Fibroblast of the aortic adventitia (primary cell): ENCODE measurements at regions not wholly inside any gene's neighbourhood (a gene's known extent, or its start where the extent isn't known, plus 50 kb on each side); places are given as distances from the start of the nearest gene placed in this dataset.

Experiments used
- DNase-seq: peaks from one replicate; pipeline ENCODE4 v3.0.0-alpha.2; 2010; ENCODE audit warnings: low read depth
- H3K4me3 ChIP-seq: 2 replicates; pipeline ENCODE4 v1.5.1; 2011; ENCODE audit warnings: low read depth, mild to moderate bottlenecking, control low read depth, low read length, moderate library complexity
- CTCF ChIP-seq: IDR thresholded peaks from 2 replicates; pipeline ENCODE4 v1.5.1; 2011; ENCODE audit warnings: mild to moderate bottlenecking, low read length, control low read depth, inconsistent platforms; ENCODE audit not compliant: insufficient read depth

GRCh38 chr6:151680846-151681432 lies 126.5 kb upstream of the ESR1 start:
- peak; percentile 6 for DNase-seq
- no peak for TF ChIP-seq CTCF

GRCh38 chr6:151681433-151682059 lies 125.9 kb upstream of the ESR1 start:
- no peak for TF ChIP-seq CTCF
- peak; percentile 63 for DNase-seq
- H3K4me3 ChIP-seq: no peak overlapping the region

More at GRCh38 chr6:151680846-151681432, 126.5 kb upstream of the ESR1 start:
- H3K4me3 ChIP-seq: no peak overlapping the region

GRCh38 chr6:151682251-151682650 lies 125.2 kb upstream of the ESR1 start:
- H3K4me3 ChIP-seq: no peak overlapping the region
- no peak for DNase-seq
- no peak for TF ChIP-seq CTCF

- no peak overlapping the region for H3K4me3 ChIP-seq
- TF ChIP-seq CTCF: no peak
- no peak for DNase-seq
Measured at GRCh38 chr6:151682922-151683321, 124.6 kb upstream of the ESR1 start.

GRCh38 chr6:151683381-151683780 lies 124.1 kb upstream of the ESR1 start:
- H3K4me3 ChIP-seq: no peak overlapping the region
- DNase-seq: no peak
- TF ChIP-seq CTCF: no peak

- TF ChIP-seq CTCF: no peak
- peak; percentile 5 for DNase-seq
- H3K4me3 ChIP-seq: no peak overlapping the region
Measured at GRCh38 chr6:151689499-151690201, 117.8 kb upstream of the ESR1 start.
